Mesodermal cell (in vitro differentiated cells): ENCODE measurements at regions not wholly inside any gene's neighbourhood (a gene's known extent, or its start where the extent isn't known, plus 50 kb on each side); places are given as distances from the start of the nearest gene placed in this dataset.

Source experiments
- H3K27ac ChIP-seq: 2 replicates; pipeline ENCODE4 v1.7.0; 2013; ENCODE audit warnings: mild to moderate bottlenecking, low read depth, low read length, moderate library complexity; ENCODE audit not compliant: severe bottlenecking
- H3K36me3 ChIP-seq: 2 replicates; pipeline ENCODE4 v1.7.1; 2013; ENCODE audit warnings: mild to moderate bottlenecking, low read length, moderate library complexity; ENCODE audit not compliant: control insufficient read depth, insufficient read depth
- H3K4me1 ChIP-seq: one replicate; pipeline ENCODE4 v1.7.1; 2013; ENCODE audit warnings: mild to moderate bottlenecking, low read length; ENCODE audit not compliant: insufficient read depth, control insufficient read depth, poor library complexity, severe bottlenecking
- H3K4me3 ChIP-seq: 2 replicates; pipeline ENCODE4 v1.7.0; 2013; ENCODE audit warnings: low read length, control low read depth, mild to moderate bottlenecking; ENCODE audit not compliant: insufficient read depth, poor library complexity, severe bottlenecking; ENCODE audit errors: extremely low read depth
- H3K9me3 ChIP-seq: 2 replicates; pipeline ENCODE4 v1.7.1; 2013; ENCODE audit warnings: mild to moderate bottlenecking, low read length, moderate library complexity; ENCODE audit not compliant: control insufficient read depth
- WGBS, 2 experiments: methylation state at CpG; one replicate each; pipeline ENCODE4 v1.1.5; 2013; ENCODE audit warnings: missing lambda C conversion rate in 2 of 2; ENCODE audit not compliant: insufficient coverage in 2 of 2; 5-methylcytosine and 5-hydroxymethylcytosine counted together

GRCh38 chr11:119545978-119546915 is 123.3 kb upstream of the THY1 start:
- 86 to 90% methylated on average over 11 to 12 of the region's 13 CpGs for WGBS, 2 experiments
- peaks cover 8% of the 10 kb centered on the region for H3K9me3 ChIP-seq

GRCh38 chr11:119540370-119541125 is 117.6 kb upstream of the THY1 start:
- Histone ChIP-seq H3K36me3 (no peaks in the 10 kb centered on the region), H3K4me1 (no peaks in the 10 kb centered on the region), H3K27ac (no peak overlapping the region), H3K9me3 (no peaks in the 10 kb centered on the region), H3K4me3 (no peak overlapping the region)
- 94 to 98% methylated on average over 3 to 7 of the region's 7 CpGs for WGBS, 2 experiments

More at GRCh38 chr11:119545978-119546915, 123.3 kb upstream of the THY1 start:
- Histone ChIP-seq H3K27ac (no peak overlapping the region), H3K4me3 (no peak overlapping the region), H3K36me3 (no peaks in the 10 kb centered on the region), H3K4me1 (no peaks in the 10 kb centered on the region)

- Histone ChIP-seq H3K9me3 (no peaks in the 10 kb centered on the region), H3K36me3 (no peaks in the 10 kb centered on the region), H3K4me3 (no peak overlapping the region), H3K27ac (no peak overlapping the region), H3K4me1 (no peaks in the 10 kb centered on the region)
- WGBS, 2 experiments: 77 to 85% methylated on average over 4 of the region's 4 CpGs
Measured at GRCh38 chr11:119539583-119539982, 116.6 kb upstream of the THY1 start.

- no peaks in the 10 kb centered on the region for H3K9me3 ChIP-seq
- no peak overlapping the region for H3K4me3 ChIP-seq
- H3K27ac ChIP-seq: no peak overlapping the region
- H3K36me3 ChIP-seq: no peaks in the 10 kb centered on the region
- WGBS, 2 experiments: 86 to 100% methylated on average over 1 of the region's 2 CpGs
- no peaks in the 10 kb centered on the region for H3K4me1 ChIP-seq
Measured at GRCh38 chr11:119538753-119539152, 115.8 kb upstream of the THY1 start.

- Histone ChIP-seq H3K9me3 (no peaks in the 10 kb centered on the region), H3K4me1 (no peaks in the 10 kb centered on the region), H3K4me3 (no peak overlapping the region), H3K36me3 (no peaks in the 10 kb centered on the region), H3K27ac (no peak overlapping the region)
- 69 to 71% methylated on average over 9 to 11 of the region's 12 CpGs for WGBS, 2 experiments
Measured at GRCh38 chr11:119537306-119538253, 114.6 kb upstream of the THY1 start.

GRCh38 chr11:119536801-119537200 is 113.8 kb upstream of the THY1 start:
- H3K4me3 ChIP-seq: no peak overlapping the region
- WGBS, 2 experiments: 84 to 87% methylated on average over 4 to 6 of the region's 6 CpGs
- no peaks in the 10 kb centered on the region for H3K4me1 ChIP-seq
- H3K9me3 ChIP-seq: no peaks in the 10 kb centered on the region
- no peaks in the 10 kb centered on the region for H3K36me3 ChIP-seq
- H3K27ac ChIP-seq: no peak overlapping the region

- 21% methylated on average over 8 to 10 of the region's 13 CpGs for WGBS, 2 experiments
- Histone ChIP-seq H3K9me3 (no peaks in the 10 kb centered on the region), H3K27ac (no peak overlapping the region), H3K4me1 (no peaks in the 10 kb centered on the region), H3K36me3 (no peaks in the 10 kb centered on the region), H3K4me3 (no peak overlapping the region)
Measured at GRCh38 chr11:119533921-119534736, 111.2 kb upstream of the THY1 start.

- Histone ChIP-seq H3K36me3 (no peaks in the 10 kb centered on the region), H3K4me1 (no peaks in the 10 kb centered on the region), H3K27ac (no peak overlapping the region), H3K9me3 (no peaks in the 10 kb centered on the region), H3K4me3 (no peak overlapping the region)
- 62 to 69% methylated on average over 2 to 5 of the region's 10 CpGs for WGBS, 2 experiments
Measured at GRCh38 chr11:119533462-119533861, 110.5 kb upstream of the THY1 start.

- no peaks in the 10 kb centered on the region for H3K36me3 ChIP-seq
- WGBS, 2 experiments: 73 to 77% methylated on average over 2 of the region's 2 CpGs
- no peak overlapping the region for H3K27ac ChIP-seq
- no peak overlapping the region for H3K4me3 ChIP-seq
- H3K9me3 ChIP-seq: no peaks in the 10 kb centered on the region
- H3K4me1 ChIP-seq: no peaks in the 10 kb centered on the region
Measured at GRCh38 chr11:119532551-119532950, 109.6 kb upstream of the THY1 start.
